ENCODE measurements at regions not wholly inside any gene's neighbourhood (a gene's known extent, or its start where the extent isn't known, plus 50 kb on each side); places are given as distances from the start of the nearest gene placed in this dataset.

DNA sequence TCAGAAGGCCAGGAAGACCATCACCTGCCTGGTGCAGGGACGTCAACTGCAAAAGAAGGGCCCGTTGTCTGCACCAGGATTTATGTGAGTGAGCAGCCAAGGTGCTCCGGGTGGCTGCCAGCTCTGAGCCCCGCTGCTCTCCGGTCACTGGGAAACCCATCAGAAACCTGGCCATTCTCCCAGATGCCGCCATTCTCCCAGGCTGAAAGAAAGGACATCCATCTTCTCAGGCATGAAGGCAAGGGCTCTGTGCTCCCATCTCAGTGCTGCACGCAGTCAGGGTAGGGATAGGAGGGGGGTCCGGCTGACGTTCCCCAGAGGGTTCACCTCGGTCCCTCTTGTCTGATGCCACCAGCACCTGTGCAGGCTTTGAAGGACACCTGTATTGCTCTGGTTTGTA, 158.4 kb downstream of the ERCC6L2 start:
- WGBS, 2 experiments (ENCODE audit: insufficient coverage in 1 of 2, insufficient read length in 1 of 2) = 93 to 98% methylated on average over 8 to 10 of the region's 10 CpGs
- Mint-ChIP-seq H3K27me3 (ENCODE audit: insufficient read depth) (peaks cover 59% of the 10 kb centered on the region), H3K4me1 (no peaks in the 10 kb centered on the region), H3K4me3 (no peak overlapping the region), H3K27ac (no peak overlapping the region), H3K36me3 (ENCODE audit: low read depth) (peaks cover 4% of the 10 kb centered on the region), H3K9me3 (peaks cover 31% of the 10 kb centered on the region)
- Histone ChIP-seq H3K27me3 (ENCODE audit: control insufficient read depth, insufficient read depth, low read length, poor library complexity, severe bottlenecking) (no peaks in the 10 kb centered on the region), H3K4me1 (ENCODE audit: control insufficient read depth, insufficient read depth, low read length) (no peaks in the 10 kb centered on the region), H3K4me3 (ENCODE audit: low read length) (no peak overlapping the region), H3K9ac (ENCODE audit: extremely low read depth, low read length, poor library complexity, severe bottlenecking) (no peak overlapping the region), H3K36me3 (ENCODE audit: control insufficient read depth, insufficient read depth, low read length) (no peaks in the 10 kb centered on the region), H3K27ac (ENCODE audit: low read depth, low read length) (no peak overlapping the region), H3K9me3 (ENCODE audit: control insufficient read depth, low read length) (peaks cover 12% of the 10 kb centered on the region)
- DNase-seq = no peak
- TF ChIP-seq, protein P1, sequence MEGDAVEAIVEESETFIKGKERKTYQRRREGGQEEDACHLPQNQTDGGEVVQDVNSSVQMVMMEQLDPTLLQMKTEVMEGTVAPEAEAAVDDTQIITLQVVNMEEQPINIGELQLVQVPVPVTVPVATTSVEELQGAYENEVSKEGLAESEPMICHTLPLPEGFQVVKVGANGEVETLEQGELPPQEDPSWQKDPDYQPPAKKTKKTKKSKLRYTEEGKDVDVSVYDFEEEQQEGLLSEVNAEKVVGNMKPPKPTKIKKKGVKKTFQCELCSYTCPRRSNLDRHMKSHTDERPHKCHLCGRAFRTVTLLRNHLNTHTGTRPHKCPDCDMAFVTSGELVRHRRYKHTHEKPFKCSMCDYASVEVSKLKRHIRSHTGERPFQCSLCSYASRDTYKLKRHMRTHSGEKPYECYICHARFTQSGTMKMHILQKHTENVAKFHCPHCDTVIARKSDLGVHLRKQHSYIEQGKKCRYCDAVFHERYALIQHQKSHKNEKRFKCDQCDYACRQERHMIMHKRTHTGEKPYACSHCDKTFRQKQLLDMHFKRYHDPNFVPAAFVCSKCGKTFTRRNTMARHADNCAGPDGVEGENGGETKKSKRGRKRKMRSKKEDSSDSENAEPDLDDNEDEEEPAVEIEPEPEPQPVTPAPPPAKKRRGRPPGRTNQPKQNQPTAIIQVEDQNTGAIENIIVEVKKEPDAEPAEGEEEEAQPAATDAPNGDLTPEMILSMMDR (conservative IDR thresholded peaks at IDR 0.05) = no peak

- Mint-ChIP-seq H3K4me1 (peaks cover 8% of the 10 kb centered on the region), H3K27me3 (ENCODE audit: insufficient read depth) (peaks cover 59% of the 10 kb centered on the region), H3K4me3 (no peak overlapping the region), H3K9me3 (peaks cover 21% of the 10 kb centered on the region), H3K36me3 (ENCODE audit: low read depth) (no peaks in the 10 kb centered on the region), H3K27ac (no peak overlapping the region)
- H3K36me3 ChIP-seq (ENCODE audit: control insufficient read depth, insufficient read depth, low read length) = no peaks in the 10 kb centered on the region
- H3K9ac ChIP-seq (ENCODE audit: extremely low read depth, low read length, poor library complexity, severe bottlenecking) = no peak overlapping the region
- DNase-seq = no peak
- peaks cover 12% of the 10 kb centered on the region for H3K9me3 ChIP-seq (ENCODE audit: control insufficient read depth, low read length)
- TF ChIP-seq, protein P1 (conservative IDR thresholded peaks at IDR 0.05) = no peak
- WGBS, 2 experiments (ENCODE audit: insufficient coverage in 1 of 2, insufficient read length in 1 of 2) = 88 to 90% methylated on average over 12 to 15 of the region's 15 CpGs
- H3K27me3 ChIP-seq (ENCODE audit: control insufficient read depth, insufficient read depth, low read length, poor library complexity, severe bottlenecking) = peaks cover 17% of the 10 kb centered on the region
- H3K4me3 ChIP-seq (ENCODE audit: low read length) = no peak overlapping the region
- H3K4me1 ChIP-seq (ENCODE audit: control insufficient read depth, insufficient read depth, low read length) = no peaks in the 10 kb centered on the region
- H3K27ac ChIP-seq (ENCODE audit: low read depth, low read length) = no peak overlapping the region
Measured at GRCh38 chr9:96031916-96032534, 156.5 kb downstream of the ERCC6L2 start.

GRCh38 chr9:96031366-96031824, 155.9 kb downstream of the ERCC6L2 start:
- H3K36me3 ChIP-seq (ENCODE audit: control insufficient read depth, insufficient read depth, low read length) = no peaks in the 10 kb centered on the region
- TF ChIP-seq, protein P1 (conservative IDR thresholded peaks at IDR 0.05) = no peak
- H3K4me3 ChIP-seq (ENCODE audit: low read length) = no peak overlapping the region
- no peak for DNase-seq
- peaks cover 11% of the 10 kb centered on the region for H3K9me3 ChIP-seq (ENCODE audit: control insufficient read depth, low read length)
- Mint-ChIP-seq H3K36me3 (ENCODE audit: low read depth) (no peaks in the 10 kb centered on the region), H3K4me1 (peaks cover 8% of the 10 kb centered on the region), H3K9me3 (peaks cover 18% of the 10 kb centered on the region), H3K27ac (no peak overlapping the region), H3K4me3 (no peak overlapping the region), H3K27me3 (ENCODE audit: insufficient read depth) (peaks cover 63% of the 10 kb centered on the region)
- H3K27ac ChIP-seq (ENCODE audit: low read depth, low read length) = no peak overlapping the region
- no peak overlapping the region for H3K9ac ChIP-seq (ENCODE audit: extremely low read depth, low read length, poor library complexity, severe bottlenecking)
- no peaks in the 10 kb centered on the region for H3K4me1 ChIP-seq (ENCODE audit: control insufficient read depth, insufficient read depth, low read length)
- 90 to 100% methylated on average over 3 to 6 of the region's 6 CpGs for WGBS, 2 experiments (ENCODE audit: insufficient coverage in 1 of 2, insufficient read length in 1 of 2)
- H3K27me3 ChIP-seq (ENCODE audit: control insufficient read depth, insufficient read depth, low read length, poor library complexity, severe bottlenecking) = peaks cover 23% of the 10 kb centered on the region

Data from endodermal cell (in vitro differentiated cells).